B cell (primary cell): ENCODE measurements at regions not wholly inside any gene's neighbourhood (a gene's known extent, or its start where the extent isn't known, plus 50 kb on each side); places are given as distances from the start of the nearest gene placed in this dataset.

Experiments used
- ATAC-seq: fragments of 200-7000 bp; cut with Tn5 transposase; one replicate; pipeline ENCODE4 v1.10.0; 2021; ENCODE audit warnings: low read depth, mild to moderate bottlenecking, moderate number of reproducible peaks, moderate library complexity
- CTCF ChIA-PET: fragments of 350-600 bp; sonication (Branson Sonifier 250); formaldehyde crosslinking; loops from one replicate; lab custom pipeline; 2021; ENCODE audit warnings: antibody characterized with exemption, inconsistent platforms; lab: Charles Lee
- POLR2A ChIA-PET: fragments of 350-600 bp; sonication (Branson Sonifier 250); formaldehyde crosslinking; loops from one replicate; lab custom pipeline; 2021; ENCODE audit warnings: antibody characterized with exemption; lab: Charles Lee
- DNase-seq: peaks from one replicate; pipeline ENCODE4 v3.0.0; 2013
- H2AFZ ChIP-seq: 2 replicates; pipeline ENCODE4 v1.6.1; 2012; ENCODE audit warnings: mild to moderate bottlenecking, low read depth, low read length; ENCODE audit not compliant: insufficient read depth, poor library complexity, severe bottlenecking
- H3K27ac ChIP-seq, 2 donors: 1 replicate in 1 of 2; 2 replicates in 1 of 2; pipeline ENCODE4 v1.5.1; 2012 to 2013; ENCODE audit warnings: low read length in 2 of 2, mild to moderate bottlenecking in 2 of 2, moderate library complexity in 1 of 2
- H3K27me3 ChIP-seq, 4 experiments: fragments of 200-600 bp in 1 of 4; sonication (generic) in 1 of 4; replicated peaks in 1 of 4; 1 replicate in 2 of 4; 2 replicates in 2 of 4; pipeline versions ENCODE4 v1.6.1 to v1.7.0; 2013 to 2016; ENCODE audit warnings: low read length in 3 of 4, mild to moderate bottlenecking in 2 of 4, mixed read lengths in 1 of 4, moderate library complexity in 1 of 4; ENCODE audit not compliant: insufficient read depth in 4 of 4, control insufficient read depth in 3 of 4; ENCODE audit errors: control extremely low read depth in 1 of 4
- H3K36me3 ChIP-seq, 2 experiments: replicated peaks in 1 of 2; 1 replicate in 1 of 2; 2 replicates in 1 of 2; pipeline versions ENCODE4 v1.6.1 to v1.7.1; 2013; ENCODE audit warnings: low read length in 1 of 2; ENCODE audit not compliant: insufficient read depth in 2 of 2, control insufficient read depth in 1 of 2; ENCODE audit errors: control extremely low read depth in 1 of 2, extremely low read depth in 1 of 2
- H3K4me1 ChIP-seq, 2 donors: fragments of 200-600 bp in 1 of 2; sonication (generic) in 1 of 2; 1 replicate in 1 of 2; 2 replicates in 1 of 2; pipeline versions ENCODE4 v1.5.1 to v1.6.1; 2013 to 2017; ENCODE audit warnings: low read length in 2 of 2; ENCODE audit not compliant: control insufficient read depth in 2 of 2, insufficient read depth in 2 of 2
- H3K4me2 ChIP-seq: replicated peaks from 2 replicates; pipeline ENCODE3; 2012; ENCODE audit warnings: mild to moderate bottlenecking, low read depth, low read length; ENCODE audit not compliant: poor library complexity, severe bottlenecking
- H3K4me3 ChIP-seq, 5 experiments: fragments of 200-600 bp in 1 of 5; sonication (generic) in 1 of 5; 1 replicate in 3 of 5; 2 replicates in 2 of 5; pipeline versions ENCODE4 v1.5.1 to v1.7.0; 2011 to 2016; ENCODE audit warnings: low read length in 4 of 5, mild to moderate bottlenecking in 4 of 5, low read depth in 2 of 5, control low read depth in 1 of 5, moderate library complexity in 1 of 5; ENCODE audit not compliant: insufficient read depth in 1 of 5; ENCODE audit errors: control extremely low read depth in 1 of 5, extremely low read depth in 1 of 5
- H3K79me2 ChIP-seq: fragments of 200-600 bp; sonication (generic); one replicate; pipeline ENCODE4 v1.6.0; 2016; ENCODE audit warnings: low read length; ENCODE audit not compliant: control insufficient read depth, insufficient read depth
- H3K9ac ChIP-seq: fragments of 200-600 bp; sonication (generic); 2 replicates; pipeline ENCODE4 v1.6.1; 2017; ENCODE audit warnings: mild to moderate bottlenecking, low read length, moderate library complexity
- H3K9me3 ChIP-seq, 3 donors: one replicate each; pipeline versions ENCODE4 v1.6.1 to v1.7.1; 2013; ENCODE audit warnings: low read length in 2 of 3; ENCODE audit not compliant: control insufficient read depth in 2 of 3, insufficient read depth in 1 of 3; ENCODE audit errors: control extremely low read depth in 1 of 3
- H4K20me1 ChIP-seq: 2 replicates; pipeline ENCODE4 v1.6.0; 2012; ENCODE audit warnings: mild to moderate bottlenecking, low read length; ENCODE audit not compliant: insufficient read depth, control insufficient read depth, poor library complexity, severe bottlenecking
- H3K27ac Mint-ChIP-seq: one replicate; pipeline ENCODE4 v1.8.0; 2021; ENCODE audit warnings: mixed read lengths
- H3K27me3 Mint-ChIP-seq: one replicate; pipeline ENCODE4 v1.8.0; 2021; ENCODE audit warnings: mixed read lengths
- H3K4me1 Mint-ChIP-seq: one replicate; pipeline ENCODE4 v1.8.0; 2021; ENCODE audit warnings: mixed read lengths
- H3K4me3 Mint-ChIP-seq: one replicate; pipeline ENCODE4 v1.8.0; 2021; ENCODE audit warnings: mixed read lengths
- H3K9me3 Mint-ChIP-seq: one replicate; pipeline ENCODE4 v1.8.0; 2022; ENCODE audit warnings: mixed read lengths; ENCODE audit not compliant: insufficient read depth
- EZH2 ChIP-seq: IDR thresholded peaks from 2 replicates; pipeline ENCODE4 v1.6.1; 2012; ENCODE audit warnings: borderline replicate concordance, low read depth, mild to moderate bottlenecking, moderate library complexity, low read length; ENCODE audit not compliant: insufficient read depth, poor library complexity, severe bottlenecking
- WGBS: methylation state at CpG from one replicate; pipeline ENCODE4 v1.1.5; 2013; ENCODE audit warnings: missing lambda C conversion rate; ENCODE audit not compliant: insufficient coverage; 5-methylcytosine and 5-hydroxymethylcytosine counted together
- intact Hi-C: fragments of 100-400 bp; cut with micrococcal nuclease; formaldehyde crosslinking; loops from one replicate; pipeline ENCODE4 v1.10.0; 2022
- TF ChIP-seq, protein P1 (sequence below): fragments of 200-600 bp; IDR thresholded peaks from one replicate; pipeline ENCODE4 v1.8.0; 2022; ENCODE audit warnings: antibody characterized with exemption, mild to moderate bottlenecking

GRCh38 chr3:144032531-144033239, 61.1 kb downstream of the DIPK2A start:
- TF ChIP-seq, protein P1, sequence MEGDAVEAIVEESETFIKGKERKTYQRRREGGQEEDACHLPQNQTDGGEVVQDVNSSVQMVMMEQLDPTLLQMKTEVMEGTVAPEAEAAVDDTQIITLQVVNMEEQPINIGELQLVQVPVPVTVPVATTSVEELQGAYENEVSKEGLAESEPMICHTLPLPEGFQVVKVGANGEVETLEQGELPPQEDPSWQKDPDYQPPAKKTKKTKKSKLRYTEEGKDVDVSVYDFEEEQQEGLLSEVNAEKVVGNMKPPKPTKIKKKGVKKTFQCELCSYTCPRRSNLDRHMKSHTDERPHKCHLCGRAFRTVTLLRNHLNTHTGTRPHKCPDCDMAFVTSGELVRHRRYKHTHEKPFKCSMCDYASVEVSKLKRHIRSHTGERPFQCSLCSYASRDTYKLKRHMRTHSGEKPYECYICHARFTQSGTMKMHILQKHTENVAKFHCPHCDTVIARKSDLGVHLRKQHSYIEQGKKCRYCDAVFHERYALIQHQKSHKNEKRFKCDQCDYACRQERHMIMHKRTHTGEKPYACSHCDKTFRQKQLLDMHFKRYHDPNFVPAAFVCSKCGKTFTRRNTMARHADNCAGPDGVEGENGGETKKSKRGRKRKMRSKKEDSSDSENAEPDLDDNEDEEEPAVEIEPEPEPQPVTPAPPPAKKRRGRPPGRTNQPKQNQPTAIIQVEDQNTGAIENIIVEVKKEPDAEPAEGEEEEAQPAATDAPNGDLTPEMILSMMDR = no peak
- TF ChIP-seq EZH2 = no peak
- WGBS = 80% methylated on average over 1 of the region's 5 CpGs
- intact Hi-C loops = no loop called here
- no peak overlapping the region for H3K4me2 ChIP-seq
- H3K27me3 ChIP-seq = no peaks in the 10 kb centered on the region
- ChIA-PET CTCF (interaction anchor here (1.3 to 2.2 kb wide), 3 partner anchors 55 to 61 kb away, joined by 4 to 5 read pairs (median 4); partner anchors contain the start of gene DIPK2A), POLR2A (no interaction called here)
- H3K4me1 ChIP-seq = peaks cover 12 to 14% of the 10 kb centered on the region in 2 donors
- H3K27ac Mint-ChIP-seq = no peak overlapping the region
- H3K9ac ChIP-seq = no peak overlapping the region
- peaks cover 32% of the 10 kb centered on the region for H3K4me1 Mint-ChIP-seq
- no peaks in the 10 kb centered on the region for H3K27me3 Mint-ChIP-seq
- H3K4me3 ChIP-seq = no peak overlapping the region
- peak overlapping the region; percentile 49 for H3K4me3 Mint-ChIP-seq
- H3K36me3 ChIP-seq = no peaks in the 10 kb centered on the region
- H3K9me3 Mint-ChIP-seq = no peaks in the 10 kb centered on the region
- no peaks in the 10 kb centered on the region for H4K20me1 ChIP-seq
- ATAC-seq = no peak
- H3K27ac ChIP-seq = no peak overlapping the region
- no peak for DNase-seq
- H2AFZ ChIP-seq = no peak overlapping the region
- H3K9me3 ChIP-seq = no peaks in the 10 kb centered on the region
- H3K79me2 ChIP-seq = no peaks in the 10 kb centered on the region

DNA sequence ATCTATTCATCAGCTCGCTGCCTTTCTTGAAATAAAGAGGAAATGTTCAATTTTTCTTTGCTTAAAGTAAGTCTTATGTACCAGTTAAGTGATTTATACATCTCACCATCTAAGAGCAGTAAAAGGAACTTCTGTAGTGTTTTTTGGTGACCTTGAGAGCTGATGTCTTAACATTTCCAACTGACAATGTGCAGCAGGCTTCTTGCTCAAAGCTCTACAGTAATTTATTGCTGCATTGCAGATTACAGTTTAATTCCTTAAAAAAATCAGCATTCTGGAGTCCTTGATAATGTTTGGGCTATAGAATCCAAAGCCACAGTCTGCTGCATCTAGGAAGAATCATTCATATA, 61.6 kb downstream of the DIPK2A start:
- no peak overlapping the region for H3K4me3 ChIP-seq
- H3K4me1 ChIP-seq = peaks cover 12 to 13% of the 10 kb centered on the region in 2 donors
- Mint-ChIP-seq H3K9me3 (no peaks in the 10 kb centered on the region), H3K4me1 (peaks cover 29% of the 10 kb centered on the region), H3K27ac (no peak overlapping the region), H3K4me3 (no peak overlapping the region), H3K27me3 (no peaks in the 10 kb centered on the region)
- ATAC-seq (no peak), DNase-seq (no peak)
- H4K20me1 ChIP-seq = no peaks in the 10 kb centered on the region
- no peaks in the 10 kb centered on the region for H3K79me2 ChIP-seq
- H3K27ac ChIP-seq = no peak overlapping the region
- intact Hi-C loops = no loop called here
- POLR2A ChIA-PET = no interaction called here
- no peaks in the 10 kb centered on the region for H3K27me3 ChIP-seq
- CTCF ChIA-PET = interaction anchor here (1.3 to 2.2 kb wide), 2 partner anchors 56 to 61 kb away, joined by 4 read pairs; partner anchors contain the start of gene DIPK2A
- WGBS = no CpG with 5 or more reads among the region's 1 CpG
- H2AFZ ChIP-seq = no peak overlapping the region
- no peak for TF ChIP-seq EZH2
- TF ChIP-seq, protein P1 = no peak
- H3K4me2 ChIP-seq = no peak overlapping the region
- H3K9me3 ChIP-seq = no peaks in the 10 kb centered on the region
- H3K9ac ChIP-seq = no peak overlapping the region
- no peaks in the 10 kb centered on the region for H3K36me3 ChIP-seq
